ENCODE measurements at regions not wholly inside any gene's neighbourhood (a gene's known extent, or its start where the extent isn't known, plus 50 kb on each side); places are given as distances from the start of the nearest gene placed in this dataset.

DNA sequence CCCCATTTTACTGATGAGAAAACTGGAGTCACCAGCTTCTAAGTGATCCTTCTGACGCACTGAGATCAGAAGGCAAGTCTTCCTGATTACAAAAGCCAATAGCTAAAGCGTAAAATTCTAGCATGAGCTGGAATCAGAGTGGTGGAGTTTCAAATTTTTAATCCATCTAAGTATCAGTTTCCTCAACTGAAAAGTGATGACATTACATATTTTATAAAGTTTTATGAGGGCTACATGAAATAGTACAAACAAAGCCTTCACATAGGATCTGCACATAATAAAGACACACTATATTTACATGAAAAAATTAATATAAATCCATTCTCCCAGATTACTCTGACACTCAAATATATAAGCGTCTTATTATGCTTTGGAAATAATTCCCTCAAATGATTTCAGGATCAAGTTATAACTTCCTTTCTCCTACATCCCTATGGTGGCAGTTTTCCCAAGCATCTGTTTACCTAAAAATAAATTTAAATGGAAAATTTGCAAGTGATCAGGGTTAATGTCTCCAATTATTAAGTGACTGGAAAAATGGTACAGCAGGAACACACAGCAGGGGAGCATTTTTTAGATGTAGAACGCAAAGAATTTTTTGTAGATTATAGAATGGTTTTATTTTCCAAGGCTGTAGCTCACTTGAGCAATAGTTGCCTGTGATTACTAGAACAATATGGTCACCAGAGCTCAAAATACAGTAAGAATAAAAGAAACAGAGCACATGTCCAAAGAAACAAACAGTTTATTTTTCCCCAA, 490.4 kb upstream of the C1orf87 start:
- Histone ChIP-seq H3K9me3 (ENCODE audit: control insufficient read depth, insufficient read depth, low read length) (no peaks in the 10 kb centered on the region), H3K4me3 (ENCODE audit: low read depth, low read length) (no peak overlapping the region), H3K4me1 (ENCODE audit: control insufficient read depth, insufficient read depth, low read length) (no peaks in the 10 kb centered on the region), H3K27me3 (ENCODE audit: control insufficient read depth, insufficient read depth, low read length) (no peaks in the 10 kb centered on the region), H3K36me3 (ENCODE audit: control insufficient read depth, insufficient read depth, low read length) (no peaks in the 10 kb centered on the region), H3K9ac (ENCODE audit: low read depth, low read length) (no peak overlapping the region)

DNA sequence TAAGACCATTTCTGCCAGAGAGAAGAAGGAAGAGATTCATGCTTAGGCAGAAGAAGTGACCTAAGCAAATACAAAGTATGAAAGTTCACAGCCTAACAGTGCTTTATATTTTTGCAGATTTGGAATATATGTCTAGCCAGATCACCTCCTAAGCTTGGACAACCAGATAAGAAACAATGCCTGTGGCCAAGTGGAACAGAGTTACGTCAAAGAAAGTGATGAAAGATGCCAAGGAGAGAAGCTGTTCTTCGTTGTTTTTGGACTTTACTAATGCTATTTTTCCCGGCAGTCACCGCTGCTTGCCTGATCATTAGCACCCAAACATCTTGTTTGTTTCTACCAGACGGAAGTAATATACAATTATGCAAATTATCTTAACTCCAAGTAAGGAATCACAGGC, 489.2 kb upstream of the C1orf87 start:
- Histone ChIP-seq H3K9me3 (ENCODE audit: control insufficient read depth, insufficient read depth, low read length) (no peaks in the 10 kb centered on the region), H3K27me3 (ENCODE audit: control insufficient read depth, insufficient read depth, low read length) (no peaks in the 10 kb centered on the region), H3K4me1 (ENCODE audit: control insufficient read depth, insufficient read depth, low read length) (no peaks in the 10 kb centered on the region), H3K36me3 (ENCODE audit: control insufficient read depth, insufficient read depth, low read length) (no peaks in the 10 kb centered on the region), H3K4me3 (ENCODE audit: low read depth, low read length) (no peak overlapping the region), H3K9ac (ENCODE audit: low read depth, low read length) (no peak overlapping the region)

DNA sequence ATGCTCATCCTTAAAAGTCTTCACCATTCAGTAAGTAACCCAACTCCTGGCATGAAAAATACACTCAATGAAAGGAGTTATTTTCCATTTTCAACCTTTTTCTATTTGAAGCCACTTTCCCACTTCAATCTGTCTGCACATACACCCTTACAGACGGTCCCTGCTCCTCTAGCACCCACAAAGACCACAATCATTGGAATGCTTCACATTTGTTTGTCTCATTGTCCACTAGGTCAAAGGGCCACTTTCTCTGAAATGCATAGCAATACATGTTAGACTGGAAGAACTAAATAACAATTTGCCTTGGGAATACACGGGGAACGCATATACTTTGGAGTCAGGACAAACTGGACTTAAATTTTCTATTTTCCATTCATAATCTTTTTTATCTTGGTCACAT, 487.1 kb upstream of the C1orf87 start:
- Histone ChIP-seq H3K4me1 (ENCODE audit: control insufficient read depth, insufficient read depth, low read length) (no peaks in the 10 kb centered on the region), H3K4me3 (ENCODE audit: low read depth, low read length) (no peak overlapping the region), H3K36me3 (ENCODE audit: control insufficient read depth, insufficient read depth, low read length) (no peaks in the 10 kb centered on the region), H3K9ac (ENCODE audit: low read depth, low read length) (no peak overlapping the region), H3K27me3 (ENCODE audit: control insufficient read depth, insufficient read depth, low read length) (no peaks in the 10 kb centered on the region), H3K9me3 (ENCODE audit: control insufficient read depth, insufficient read depth, low read length) (no peaks in the 10 kb centered on the region)

DNA sequence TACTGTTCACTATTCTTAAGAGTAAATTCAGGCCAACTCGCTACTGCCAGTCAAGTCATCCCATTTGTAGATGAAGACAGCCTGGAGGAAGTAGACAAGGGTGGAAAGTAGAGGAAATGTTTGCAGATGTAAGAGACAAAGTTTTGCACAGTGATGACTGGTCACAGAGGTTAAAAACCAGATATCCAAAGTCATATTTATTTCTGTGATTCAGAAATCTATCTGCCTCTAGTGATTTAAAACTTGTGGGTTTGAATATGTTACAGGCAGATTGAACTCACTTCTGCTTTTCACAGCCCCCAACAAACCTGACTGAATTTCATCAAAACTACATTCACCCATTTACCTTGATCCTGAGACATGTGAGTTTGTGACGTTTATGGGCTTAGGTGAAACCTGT, 484.7 kb upstream of the C1orf87 start:
- no peaks in the 10 kb centered on the region for H3K9me3 ChIP-seq (ENCODE audit: control insufficient read depth, insufficient read depth, low read length)
- H3K27me3 ChIP-seq (ENCODE audit: control insufficient read depth, insufficient read depth, low read length) = no peaks in the 10 kb centered on the region
- H3K4me3 ChIP-seq (ENCODE audit: low read depth, low read length) = no peak overlapping the region
- no peak overlapping the region for H3K9ac ChIP-seq (ENCODE audit: low read depth, low read length)
- H3K4me1 ChIP-seq (ENCODE audit: control insufficient read depth, insufficient read depth, low read length) = no peaks in the 10 kb centered on the region
- H3K36me3 ChIP-seq (ENCODE audit: control insufficient read depth, insufficient read depth, low read length) = no peaks in the 10 kb centered on the region

- no peak overlapping the region for H3K4me3 ChIP-seq (ENCODE audit: low read depth, low read length)
- H3K36me3 ChIP-seq (ENCODE audit: control insufficient read depth, insufficient read depth, low read length) = no peaks in the 10 kb centered on the region
- no peak overlapping the region for H3K9ac ChIP-seq (ENCODE audit: low read depth, low read length)
- no peaks in the 10 kb centered on the region for H3K9me3 ChIP-seq (ENCODE audit: control insufficient read depth, insufficient read depth, low read length)
- H3K4me1 ChIP-seq (ENCODE audit: control insufficient read depth, insufficient read depth, low read length) = no peaks in the 10 kb centered on the region
- H3K27me3 ChIP-seq (ENCODE audit: control insufficient read depth, insufficient read depth, low read length) = no peaks in the 10 kb centered on the region
These were observed 480.2 kb upstream of the C1orf87 start for GRCh38 chr1:60553730-60554129.

GRCh38 chr1:60547821-60548220, 474.3 kb upstream of the C1orf87 start:
- no peaks in the 10 kb centered on the region for H3K9me3 ChIP-seq (ENCODE audit: control insufficient read depth, insufficient read depth, low read length)
- no peak overlapping the region for H3K9ac ChIP-seq (ENCODE audit: low read depth, low read length)

DNA sequence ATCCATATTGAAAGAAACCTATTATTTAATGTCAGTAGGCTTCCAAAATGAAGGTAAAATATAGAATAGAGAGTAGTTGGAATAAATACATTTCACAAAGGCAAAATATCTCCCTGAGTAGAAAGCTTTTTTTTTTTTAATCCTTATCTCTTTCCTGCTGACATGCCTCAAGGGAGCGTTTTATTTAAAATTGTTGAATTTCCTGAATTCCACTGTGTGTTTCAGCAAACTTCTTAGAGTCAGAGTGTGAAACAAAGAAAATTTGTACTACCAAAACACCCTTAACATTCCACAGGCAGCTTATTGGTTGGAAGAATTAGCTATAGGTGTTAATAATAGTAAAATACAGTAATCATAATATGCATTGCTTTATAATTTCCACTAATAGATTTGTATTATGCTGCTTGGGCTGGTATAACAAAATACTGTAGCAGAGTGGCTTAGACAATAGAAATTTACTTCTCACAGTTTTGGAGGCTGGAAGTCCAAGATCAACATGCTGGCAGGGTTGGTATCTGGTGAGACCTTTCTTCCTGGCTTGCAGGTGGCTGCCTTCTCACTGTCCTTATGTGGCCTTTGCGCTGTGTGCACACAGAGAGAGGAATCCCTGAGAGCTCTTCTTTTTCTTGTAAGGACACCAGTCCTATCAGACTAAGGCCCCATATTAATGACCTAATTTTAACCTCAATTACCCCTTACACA, 468.4 kb upstream of the C1orf87 start:
- H3K36me3 ChIP-seq (ENCODE audit: control insufficient read depth, insufficient read depth, low read length) = no peaks in the 10 kb centered on the region
- no peaks in the 10 kb centered on the region for H3K4me1 ChIP-seq (ENCODE audit: control insufficient read depth, insufficient read depth, low read length)
- no peaks in the 10 kb centered on the region for H3K9me3 ChIP-seq (ENCODE audit: control insufficient read depth, insufficient read depth, low read length)
- H3K9ac ChIP-seq (ENCODE audit: low read depth, low read length) = no peak overlapping the region
- no peak overlapping the region for H3K4me3 ChIP-seq (ENCODE audit: low read depth, low read length)
- H3K27me3 ChIP-seq (ENCODE audit: control insufficient read depth, insufficient read depth, low read length) = no peaks in the 10 kb centered on the region

More at GRCh38 chr1:60547821-60548220, 474.3 kb upstream of the C1orf87 start:
- Histone ChIP-seq H3K27me3 (ENCODE audit: control insufficient read depth, insufficient read depth, low read length) (no peaks in the 10 kb centered on the region), H3K4me3 (ENCODE audit: low read depth, low read length) (no peak overlapping the region), H3K36me3 (ENCODE audit: control insufficient read depth, insufficient read depth, low read length) (no peaks in the 10 kb centered on the region), H3K4me1 (ENCODE audit: control insufficient read depth, insufficient read depth, low read length) (no peaks in the 10 kb centered on the region)

GRCh38 chr1:60540141-60540540, 466.6 kb upstream of the C1orf87 start:
- no peak overlapping the region for H3K9ac ChIP-seq (ENCODE audit: low read depth, low read length)
- no peaks in the 10 kb centered on the region for H3K9me3 ChIP-seq (ENCODE audit: control insufficient read depth, insufficient read depth, low read length)
- no peaks in the 10 kb centered on the region for H3K36me3 ChIP-seq (ENCODE audit: control insufficient read depth, insufficient read depth, low read length)
- H3K4me1 ChIP-seq (ENCODE audit: control insufficient read depth, insufficient read depth, low read length) = no peaks in the 10 kb centered on the region
- H3K27me3 ChIP-seq (ENCODE audit: control insufficient read depth, insufficient read depth, low read length) = no peaks in the 10 kb centered on the region
- H3K4me3 ChIP-seq (ENCODE audit: low read depth, low read length) = no peak overlapping the region

GRCh38 chr1:60535713-60536112, 462.1 kb upstream of the C1orf87 start:
- Histone ChIP-seq H3K9ac (ENCODE audit: low read depth, low read length) (no peak overlapping the region), H3K4me3 (ENCODE audit: low read depth, low read length) (no peak overlapping the region), H3K27me3 (ENCODE audit: control insufficient read depth, insufficient read depth, low read length) (no peaks in the 10 kb centered on the region), H3K4me1 (ENCODE audit: control insufficient read depth, insufficient read depth, low read length) (no peaks in the 10 kb centered on the region), H3K36me3 (ENCODE audit: control insufficient read depth, insufficient read depth, low read length) (no peaks in the 10 kb centered on the region), H3K9me3 (ENCODE audit: control insufficient read depth, insufficient read depth, low read length) (no peaks in the 10 kb centered on the region)

- Histone ChIP-seq H3K36me3 (ENCODE audit: control insufficient read depth, insufficient read depth, low read length) (no peaks in the 10 kb centered on the region), H3K9ac (ENCODE audit: low read depth, low read length) (no peak overlapping the region), H3K27me3 (ENCODE audit: control insufficient read depth, insufficient read depth, low read length) (no peaks in the 10 kb centered on the region), H3K4me1 (ENCODE audit: control insufficient read depth, insufficient read depth, low read length) (no peaks in the 10 kb centered on the region), H3K9me3 (ENCODE audit: control insufficient read depth, insufficient read depth, low read length) (no peaks in the 10 kb centered on the region), H3K4me3 (ENCODE audit: low read depth, low read length) (no peak overlapping the region)
These were observed 454.0 kb upstream of the C1orf87 start for GRCh38 chr1:60527567-60527966.

GRCh38 chr1:60516996-60517395, 443.4 kb upstream of the C1orf87 start:
- no peaks in the 10 kb centered on the region for H3K27me3 ChIP-seq (ENCODE audit: control insufficient read depth, insufficient read depth, low read length)
- H3K9ac ChIP-seq (ENCODE audit: low read depth, low read length) = no peak overlapping the region
- no peaks in the 10 kb centered on the region for H3K36me3 ChIP-seq (ENCODE audit: control insufficient read depth, insufficient read depth, low read length)
- no peaks in the 10 kb centered on the region for H3K4me1 ChIP-seq (ENCODE audit: control insufficient read depth, insufficient read depth, low read length)
- no peaks in the 10 kb centered on the region for H3K9me3 ChIP-seq (ENCODE audit: control insufficient read depth, insufficient read depth, low read length)
- H3K4me3 ChIP-seq (ENCODE audit: low read depth, low read length) = no peak overlapping the region

DNA sequence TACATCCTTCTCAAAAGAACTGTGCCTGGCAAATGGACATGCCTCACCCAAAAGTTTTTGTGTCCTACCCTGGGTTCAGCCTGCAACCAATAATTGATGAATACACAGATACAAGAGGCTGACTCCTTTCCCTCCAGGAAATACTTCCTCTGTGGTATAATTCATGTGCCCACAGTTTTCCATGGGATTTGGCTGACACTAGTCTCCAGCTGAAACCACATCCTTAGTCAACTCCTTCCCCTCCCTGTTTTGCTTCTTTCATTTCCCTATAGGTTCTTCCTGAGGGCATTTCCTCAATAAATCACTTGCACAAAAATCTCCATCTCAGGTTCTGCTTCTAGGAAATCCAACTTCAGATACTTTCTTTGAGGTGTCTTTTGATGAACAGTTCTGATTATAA, 436.6 kb upstream of the C1orf87 start:
- H3K36me3 ChIP-seq (ENCODE audit: control insufficient read depth, insufficient read depth, low read length) = no peaks in the 10 kb centered on the region
- H3K27me3 ChIP-seq (ENCODE audit: control insufficient read depth, insufficient read depth, low read length) = no peaks in the 10 kb centered on the region
- H3K4me3 ChIP-seq (ENCODE audit: low read depth, low read length) = no peak overlapping the region
- no peaks in the 10 kb centered on the region for H3K9me3 ChIP-seq (ENCODE audit: control insufficient read depth, insufficient read depth, low read length)
- H3K9ac ChIP-seq (ENCODE audit: low read depth, low read length) = no peak overlapping the region
- H3K4me1 ChIP-seq (ENCODE audit: control insufficient read depth, insufficient read depth, low read length) = no peaks in the 10 kb centered on the region
